IMR-90 (cell line): ENCODE measurements at regions not wholly inside any gene's neighbourhood (a gene's known extent, or its start where the extent isn't known, plus 50 kb on each side); places are given as distances from the start of the nearest gene placed in this dataset.
A peak's percentile ranks its signal among the peaks of the same experiment; 100 is the strongest.

Experiments used
- ATAC-seq: fragments of 200-7000 bp; cut with Tn5 transposase; 2 replicates; pipeline ENCODE4 v1.9.1; 2020; ENCODE audit warnings: low read depth, mild to moderate bottlenecking, moderate library complexity
- BruUV-seq: library from RNA; stranded (reverse); fragments of 400-500 nt; replicated peaks from 2 replicates; lab custom pipeline; 2021; lab: Mats Ljungman, UMichigan
- CTCF ChIA-PET: fragments of 300-600 bp; formaldehyde crosslinking; extraction: SDS; loops from one replicate; lab custom pipeline; 2021; ENCODE audit warnings: antibody characterized with exemption; lab: Yijun Ruan, JAX
- POLR2A ChIA-PET: fragments of 300-600 bp; sonication (Branson Sonifier 250); formaldehyde crosslinking; loops from one replicate; lab custom pipeline; 2022; ENCODE audit warnings: antibody characterized with exemption; ENCODE audit not compliant: unreplicated experiment; lab: Charles Lee
- DNase-seq: peaks from one replicate; pipeline ENCODE4 v3.0.0; 2013
- H2AFZ ChIP-seq: replicated peaks from 2 replicates; pipeline ENCODE3; 2013; ENCODE audit warnings: low read length, mild to moderate bottlenecking; ENCODE audit not compliant: poor library complexity
- H2AK5ac ChIP-seq: 2 replicates; pipeline ENCODE4 v1.6.1; 2013; ENCODE audit warnings: low read depth, low read length, inconsistent platforms
- H2AK9ac ChIP-seq: replicated peaks from 2 replicates; pipeline ENCODE3; 2013; ENCODE audit warnings: mild to moderate bottlenecking, low read depth, low read length, moderate library complexity; ENCODE audit not compliant: poor library complexity
- H2BK120ac ChIP-seq: 2 replicates; pipeline ENCODE4 v1.6.1; 2013; ENCODE audit warnings: low read depth, low read length, inconsistent platforms
- H2BK15ac ChIP-seq: 3 replicates; pipeline ENCODE4 v1.6.1; 2013; ENCODE audit warnings: low read depth, low read length, inconsistent platforms
- H2BK20ac ChIP-seq: 2 replicates; pipeline ENCODE4 v1.6.1; 2013; ENCODE audit warnings: low read depth, mild to moderate bottlenecking, inconsistent platforms, low read length, moderate library complexity
- H2BK5ac ChIP-seq: 2 replicates; pipeline ENCODE4 v1.6.1; 2013; ENCODE audit warnings: mild to moderate bottlenecking, low read depth, low read length, inconsistent platforms; ENCODE audit not compliant: poor library complexity, severe bottlenecking
- H3K14ac ChIP-seq: replicated peaks from 2 replicates; pipeline ENCODE4 v1.6.1; 2013; ENCODE audit warnings: low read depth, low read length, inconsistent platforms
- H3K18ac ChIP-seq: 2 replicates; pipeline ENCODE4 v1.6.1; 2013; ENCODE audit warnings: low read depth, low read length, control low read depth
- H3K23ac ChIP-seq: 2 replicates; pipeline ENCODE4 v1.6.1; 2013; ENCODE audit warnings: low read depth, low read length, inconsistent platforms
- H3K27ac ChIP-seq: 2 replicates; pipeline ENCODE4 v1.5.1; 2013; ENCODE audit warnings: mild to moderate bottlenecking, control low read depth, low read length; ENCODE audit not compliant: insufficient read depth
- H3K27me3 ChIP-seq: 2 replicates; pipeline ENCODE4 v1.6.1; 2013; ENCODE audit warnings: low read length; ENCODE audit not compliant: control insufficient read depth, insufficient read depth
- H3K36me3 ChIP-seq: 2 replicates; pipeline ENCODE4 v1.6.1; 2013; ENCODE audit warnings: low read length, mixed read lengths; ENCODE audit not compliant: control insufficient read depth, insufficient read depth
- H3K4ac ChIP-seq: 2 replicates; pipeline ENCODE4 v1.6.1; 2013; ENCODE audit warnings: low read depth, low read length, inconsistent platforms
- H3K4me1 ChIP-seq: 2 replicates; pipeline ENCODE4 v1.6.1; 2013; ENCODE audit warnings: low read length, mixed read lengths; ENCODE audit not compliant: control insufficient read depth, insufficient read depth
- H3K4me2 ChIP-seq: 2 replicates; pipeline ENCODE4 v1.6.1; 2013; ENCODE audit warnings: low read depth, mild to moderate bottlenecking, control low read depth, low read length, moderate library complexity
- H3K4me3 ChIP-seq: 2 replicates; pipeline ENCODE4 v1.5.1; 2013; ENCODE audit warnings: low read depth, mild to moderate bottlenecking, control low read depth, low read length, moderate library complexity; ENCODE audit not compliant: insufficient read depth
- H3K56ac ChIP-seq: 2 replicates; pipeline ENCODE4 v1.6.1; 2013; ENCODE audit warnings: low read length, inconsistent platforms; ENCODE audit not compliant: insufficient read depth; ENCODE audit errors: extremely low read depth
- H3K79me1 ChIP-seq, 2 experiments: 2 replicates each; pipeline ENCODE4 v1.6.1; 2013; ENCODE audit warnings: low read length in 2 of 2, inconsistent platforms in 1 of 2, low read depth in 1 of 2
- H3K9ac ChIP-seq: 2 replicates; pipeline ENCODE4 v1.6.1; 2013; ENCODE audit warnings: low read depth, low read length, control low read depth
- H3K9me1 ChIP-seq: 2 replicates; pipeline ENCODE4 v1.6.1; 2013; ENCODE audit warnings: low read length, inconsistent platforms; ENCODE audit not compliant: insufficient read depth
- H3K9me3 ChIP-seq: 2 replicates; pipeline ENCODE4 v1.6.1; 2013; ENCODE audit warnings: low read length; ENCODE audit not compliant: control insufficient read depth, insufficient read depth
- H4K20me1 ChIP-seq: 2 replicates; pipeline ENCODE4 v1.6.1; 2013; ENCODE audit warnings: low read length, inconsistent platforms; ENCODE audit not compliant: insufficient read depth
- H4K5ac ChIP-seq: 2 replicates; pipeline ENCODE4 v1.6.1; 2013; ENCODE audit warnings: mild to moderate bottlenecking, low read depth, low read length, control low read depth
- H4K8ac ChIP-seq, 2 experiments: 2 replicates each; pipeline ENCODE4 v1.6.1; 2013; ENCODE audit warnings: low read depth in 2 of 2, low read length in 2 of 2, control low read depth in 1 of 2, inconsistent platforms in 1 of 2
- H4K91ac ChIP-seq: 2 replicates; pipeline ENCODE4 v1.6.1; 2013; ENCODE audit warnings: low read depth, low read length, inconsistent platforms; ENCODE audit not compliant: insufficient read depth
- MAFK ChIP-seq: IDR thresholded peaks from 2 replicates; pipeline ENCODE4 v1.6.1; 2012; ENCODE audit warnings: low read depth, low read length, improper control_type of control experiment
- MXI1 ChIP-seq: IDR thresholded peaks from 2 replicates; pipeline ENCODE4 v1.6.1; 2012; ENCODE audit warnings: low read depth, mild to moderate bottlenecking, low read length, moderate library complexity, borderline replicate concordance
- NFE2L2 ChIP-seq: fragments of 150-350 bp; IDR thresholded peaks from 2 replicates; pipeline ENCODE4 v1.6.1; 2016; ENCODE audit warnings: low read depth, mild to moderate bottlenecking, low read length
- RAD21 ChIP-seq: IDR thresholded peaks from 2 replicates; pipeline ENCODE4 v1.6.1; 2012; ENCODE audit warnings: low read length, improper control_type of control experiment
- WGBS, 2 experiments: methylation state at CpG; one replicate each; pipeline versions ENCODE4 v1.1.5 to v1.1.7; 2013; ENCODE audit warnings: missing lambda C conversion rate in 2 of 2; ENCODE audit not compliant: insufficient read length in 1 of 2; ENCODE audit errors: extremely low coverage in 2 of 2; 5-methylcytosine and 5-hydroxymethylcytosine counted together
- dilution Hi-C: fragments of 300-500 bp; cut with HindIII; formaldehyde crosslinking; loops from one replicate; pipeline ENCODE4 v1.14.3; 2018; ENCODE audit warnings: low sequenced_read_pairs; ENCODE audit not compliant: unreplicated experiment
- in situ Hi-C: fragments of 300-500 bp; cut with MboI; formaldehyde crosslinking; loops from 3 replicates; pipeline ENCODE4 v1.14.3; 2019; ENCODE audit warnings: low sequenced_read_pairs, inconsistent platforms, mixed read lengths
- intact Hi-C: fragments of 100-400 bp; cut with micrococcal nuclease; formaldehyde crosslinking; loops from 2 replicates; pipeline ENCODE4 v1.10.0; 2022
- TF ChIP-seq, protein P1 (sequence below): fragments of 150-350 bp; IDR thresholded peaks from 2 replicates; pipeline ENCODE4 v1.6.1; 2017; ENCODE audit warnings: mild to moderate bottlenecking, antibody characterized with exemption, low read length, low read depth

GRCh38 chr4:176614793-176615192 lies 177.9 kb downstream of the VEGFC start:
- Histone ChIP-seq H2AFZ (no peak overlapping the region), H3K9ac (no peak overlapping the region), H4K5ac (no peak overlapping the region), H2BK20ac (no peak overlapping the region), H2BK120ac (no peak overlapping the region), H3K14ac (no peak overlapping the region), H3K4me1 (no peaks in the 10 kb centered on the region), H2BK15ac (no peak overlapping the region), H3K79me1 (no peaks in the 10 kb centered on the region), H3K27ac (no peak overlapping the region), H3K36me3 (no peaks in the 10 kb centered on the region), H4K8ac (no peak overlapping the region), H4K20me1 (no peaks in the 10 kb centered on the region), H3K27me3 (no peaks in the 10 kb centered on the region; the same call in 1 of the 2 replicates), H3K56ac (no peak overlapping the region), H3K9me1 (no peaks in the 10 kb centered on the region), H3K23ac (no peak overlapping the region), H3K4ac (no peak overlapping the region), H3K18ac (no peak overlapping the region), H3K4me3 (no peak overlapping the region), H3K4me2 (no peak overlapping the region), H2AK5ac (no peak overlapping the region), H3K9me3 (no peaks in the 10 kb centered on the region), H4K91ac (no peak overlapping the region), H2AK9ac (no peak overlapping the region), H2BK5ac (no peak overlapping the region)
- dilution Hi-C loops = no loop called here
- POLR2A ChIA-PET = no interaction called here
- intact Hi-C loops = no loop called here
- no TSS peak for BruUV-seq
- in situ Hi-C loops = no loop called here
- WGBS, 2 experiments = no CpG with 5 or more reads among the region's 3 CpGs
- TF ChIP-seq RAD21 (no peak), NFE2L2 (no peak), MXI1 (no peak), MAFK (no peak)
- TF ChIP-seq, protein P1, sequence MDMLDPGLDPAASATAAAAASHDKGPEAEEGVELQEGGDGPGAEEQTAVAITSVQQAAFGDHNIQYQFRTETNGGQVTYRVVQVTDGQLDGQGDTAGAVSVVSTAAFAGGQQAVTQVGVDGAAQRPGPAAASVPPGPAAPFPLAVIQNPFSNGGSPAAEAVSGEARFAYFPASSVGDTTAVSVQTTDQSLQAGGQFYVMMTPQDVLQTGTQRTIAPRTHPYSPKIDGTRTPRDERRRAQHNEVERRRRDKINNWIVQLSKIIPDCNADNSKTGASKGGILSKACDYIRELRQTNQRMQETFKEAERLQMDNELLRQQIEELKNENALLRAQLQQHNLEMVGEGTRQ = no peak
- CTCF ChIA-PET = no interaction called here
- DNase-seq (peak; percentile 31), ATAC-seq (no peak; the same call in 1 of the 2 replicates)
